Epithelial cell of proximal tubule (primary cell): ENCODE measurements at regions not wholly inside any gene's neighbourhood (a gene's known extent, or its start where the extent isn't known, plus 50 kb on each side); places are given as distances from the start of the nearest gene placed in this dataset.
A peak's percentile ranks its signal among the peaks of the same experiment; 100 is the strongest.

Experiments
- DNase-seq: peaks from one replicate; pipeline ENCODE4 v3.0.0-alpha.2; 2011; ENCODE audit warnings: low read depth
- H3K4me3 ChIP-seq: 2 replicates; pipeline ENCODE4 v1.5.1; 2011; ENCODE audit warnings: low read depth, mild to moderate bottlenecking, low read length
- CTCF ChIP-seq: conservative IDR thresholded peaks from 2 replicates; pipeline ENCODE4 v1.5.1; 2012; ENCODE audit warnings: low read depth, mild to moderate bottlenecking, low read length

GRCh38 chr14:85471744-85472143 is 58.2 kb upstream of the FLRT2 start:
- peak; percentile 6 for DNase-seq
- no peak for TF ChIP-seq CTCF

GRCh38 chr14:85474431-85474830 is 55.5 kb upstream of the FLRT2 start:
- no peak for DNase-seq
- no peak for TF ChIP-seq CTCF

More at GRCh38 chr14:85471744-85472143, 58.2 kb upstream of the FLRT2 start:
- no peak overlapping the region for H3K4me3 ChIP-seq

GRCh38 chr14:85475113-85475512 is 54.8 kb upstream of the FLRT2 start:
- DNase-seq = no peak
- no peak for TF ChIP-seq CTCF
- no peak overlapping the region for H3K4me3 ChIP-seq

More at GRCh38 chr14:85474431-85474830, 55.5 kb upstream of the FLRT2 start:
- H3K4me3 ChIP-seq = no peak overlapping the region

GRCh38 chr14:85479306-85479705 is 50.6 kb upstream of the FLRT2 start:
- no peak for TF ChIP-seq CTCF
- DNase-seq = no peak
- H3K4me3 ChIP-seq = no peak overlapping the region

- H3K4me3 ChIP-seq = no peak overlapping the region
- no peak for DNase-seq
- TF ChIP-seq CTCF = no peak
These were observed 50.2 kb upstream of the FLRT2 start for GRCh38 chr14:85479771-85480170.
